Keratinocyte (primary cell): ENCODE measurements at regions not wholly inside any gene's neighbourhood (a gene's known extent, or its start where the extent isn't known, plus 50 kb on each side); places are given as distances from the start of the nearest gene placed in this dataset.

Source experiments
- DNase-seq: peaks from one replicate; pipeline ENCODE4 v3.0.0-alpha.2; 2011; ENCODE audit warnings: low read depth, missing footprints, low spot score
- FAIRE-seq: peaks from 2 replicates; lab custom pipeline; 2011; peaks lifted over from hg19 to GRCh38; lab: Jason Lieb, UNC
- H2AFZ ChIP-seq: 2 replicates; pipeline ENCODE4 v1.6.0; 2012; ENCODE audit warnings: low read length, control low read depth, inconsistent platforms; ENCODE audit not compliant: control insufficient read depth
- H3K27ac ChIP-seq: 2 replicates; pipeline ENCODE4 v1.5.1; 2011; ENCODE audit warnings: low read length; ENCODE audit not compliant: control insufficient read depth, insufficient read depth
- H3K27me3 ChIP-seq: 3 replicates; pipeline ENCODE4 v1.6.0; 2011; ENCODE audit warnings: low read length; ENCODE audit not compliant: control insufficient read depth, insufficient read depth; ENCODE audit errors: extremely low read depth
- H3K36me3 ChIP-seq, 2 experiments: 2 replicates in 1 of 2; 3 replicates in 1 of 2; pipeline ENCODE4 v1.5.1; 2011; ENCODE audit warnings: low read length in 2 of 2, mild to moderate bottlenecking in 1 of 2; ENCODE audit not compliant: control insufficient read depth in 2 of 2, insufficient read depth in 2 of 2; ENCODE audit errors: extremely low read depth in 1 of 2
- H3K4me1 ChIP-seq: 3 replicates; pipeline ENCODE4 v1.5.1; 2011; ENCODE audit warnings: low read length; ENCODE audit not compliant: control insufficient read depth, insufficient read depth; ENCODE audit errors: extremely low read depth
- H3K4me2 ChIP-seq: 3 replicates; pipeline ENCODE4 v1.6.0; 2011; ENCODE audit warnings: low read depth, low read length; ENCODE audit not compliant: control insufficient read depth, insufficient read depth; ENCODE audit errors: extremely low read depth
- H3K4me3 ChIP-seq, 3 experiments: fragments of 200-600 bp in 1 of 3; sonication (generic) in 1 of 3; 2 replicates in 2 of 3; 3 replicates in 1 of 3; pipeline ENCODE4 v1.5.1; 2011 to 2016; ENCODE audit warnings: low read length in 3 of 3, mild to moderate bottlenecking in 3 of 3, control low read depth in 2 of 3, inconsistent platforms in 1 of 3, low read depth in 1 of 3, mixed read lengths in 1 of 3, mixed run types in 1 of 3, moderate library complexity in 1 of 3; ENCODE audit not compliant: control insufficient read depth in 2 of 3, insufficient read depth in 2 of 3; ENCODE audit errors: extremely low read depth in 1 of 3
- H3K79me2 ChIP-seq: 2 replicates; pipeline ENCODE4 v1.6.0; 2012; ENCODE audit warnings: low read length; ENCODE audit not compliant: control insufficient read depth, insufficient read depth
- H3K9ac ChIP-seq: 3 replicates; pipeline ENCODE4 v1.6.0; 2011; ENCODE audit warnings: low read length; ENCODE audit not compliant: control insufficient read depth, insufficient read depth; ENCODE audit errors: extremely low read depth
- H3K9me1 ChIP-seq: 3 replicates; pipeline ENCODE4 v1.6.0; 2011; ENCODE audit warnings: low read length; ENCODE audit not compliant: control insufficient read depth, insufficient read depth; ENCODE audit errors: extremely low read depth
- H3K9me3 ChIP-seq: 2 replicates; pipeline ENCODE4 v1.5.1; 2012; ENCODE audit warnings: low read depth, low read length; ENCODE audit not compliant: control insufficient read depth
- H4K20me1 ChIP-seq: 3 replicates; pipeline ENCODE4 v1.6.0; 2011; ENCODE audit warnings: low read length; ENCODE audit not compliant: control insufficient read depth, insufficient read depth; ENCODE audit errors: extremely low read depth
- EZH2 ChIP-seq: IDR thresholded peaks from one replicate; pipeline ENCODE4 v1.6.1; 2012; ENCODE audit warnings: inconsistent platforms, mild to moderate bottlenecking, low read length, moderate library complexity
- dilution Hi-C: fragments of 300-500 bp; cut with MboI; formaldehyde crosslinking; loops from one replicate; pipeline ENCODE4 v1.7.0; 2020; ENCODE audit warnings: low sequenced_read_pairs; ENCODE audit not compliant: extremely low pct_ligation_motif_present
- TF ChIP-seq, protein P1 (sequence below), 3 experiments: IDR thresholded peaks in 1 of 3; conservative IDR thresholded peaks in 1 of 3; optimal IDR thresholded peaks in 1 of 3; 2 replicates in 2 of 3; 3 replicates in 1 of 3; pipeline versions ENCODE3 to v1.5.1; 2011; ENCODE audit warnings: low read length in 3 of 3, mild to moderate bottlenecking in 3 of 3, moderate library complexity in 2 of 3, control low read depth in 1 of 3, inconsistent platforms in 1 of 3; ENCODE audit not compliant: insufficient read depth in 2 of 3; ENCODE audit errors: extremely low read depth in 1 of 3

DNA sequence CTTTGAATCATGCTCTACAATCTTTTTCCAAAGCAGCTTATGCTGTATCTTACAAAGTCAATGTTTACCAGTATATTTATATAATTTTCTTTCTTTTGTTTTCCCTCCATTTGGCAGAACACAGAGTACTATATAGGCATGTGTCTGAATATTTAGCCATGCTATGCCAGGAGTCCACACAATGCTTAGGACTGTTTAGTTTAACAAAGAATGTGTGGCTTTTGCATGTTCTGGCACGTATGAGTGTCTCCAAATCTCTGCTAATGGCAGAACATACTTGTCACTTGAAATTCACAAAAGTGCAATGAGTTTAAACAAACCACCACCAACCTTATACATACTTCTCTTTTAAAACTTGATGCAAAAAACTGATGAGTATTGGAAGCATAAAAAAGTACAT lies 268.0 kb downstream of the NR4A2 start:
- Histone ChIP-seq H3K27ac (no peak overlapping the region), H4K20me1 (no peaks in the 10 kb centered on the region), H3K4me3 (no peak overlapping the region), H3K79me2 (no peaks in the 10 kb centered on the region), H3K4me2 (no peak overlapping the region), H3K9ac (no peak overlapping the region), H2AFZ (no peak overlapping the region), H3K9me1 (no peaks in the 10 kb centered on the region), H3K9me3 (no peaks in the 10 kb centered on the region), H3K4me1 (peaks cover 6% of the 10 kb centered on the region), H3K36me3 (no peaks in the 10 kb centered on the region), H3K27me3 (no peaks in the 10 kb centered on the region)
- no peak for DNase-seq
- dilution Hi-C loops, result no loop called here
- TF ChIP-seq EZH2, result no peak
- TF ChIP-seq, protein P1, sequence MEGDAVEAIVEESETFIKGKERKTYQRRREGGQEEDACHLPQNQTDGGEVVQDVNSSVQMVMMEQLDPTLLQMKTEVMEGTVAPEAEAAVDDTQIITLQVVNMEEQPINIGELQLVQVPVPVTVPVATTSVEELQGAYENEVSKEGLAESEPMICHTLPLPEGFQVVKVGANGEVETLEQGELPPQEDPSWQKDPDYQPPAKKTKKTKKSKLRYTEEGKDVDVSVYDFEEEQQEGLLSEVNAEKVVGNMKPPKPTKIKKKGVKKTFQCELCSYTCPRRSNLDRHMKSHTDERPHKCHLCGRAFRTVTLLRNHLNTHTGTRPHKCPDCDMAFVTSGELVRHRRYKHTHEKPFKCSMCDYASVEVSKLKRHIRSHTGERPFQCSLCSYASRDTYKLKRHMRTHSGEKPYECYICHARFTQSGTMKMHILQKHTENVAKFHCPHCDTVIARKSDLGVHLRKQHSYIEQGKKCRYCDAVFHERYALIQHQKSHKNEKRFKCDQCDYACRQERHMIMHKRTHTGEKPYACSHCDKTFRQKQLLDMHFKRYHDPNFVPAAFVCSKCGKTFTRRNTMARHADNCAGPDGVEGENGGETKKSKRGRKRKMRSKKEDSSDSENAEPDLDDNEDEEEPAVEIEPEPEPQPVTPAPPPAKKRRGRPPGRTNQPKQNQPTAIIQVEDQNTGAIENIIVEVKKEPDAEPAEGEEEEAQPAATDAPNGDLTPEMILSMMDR (optimal IDR thresholded peaks at IDR 0.05 in 1 of 3, IDR thresholded peaks at IDR 0.05 in 1 of 3, conservative IDR thresholded peaks at IDR 0.05 in 1 of 3; ENCODE audit: extremely low read depth in 1 of 3, insufficient read depth in 2 of 3, low read length in 3 of 3), result no peak
- FAIRE-seq, result peak; percentile 36

GRCh38 chr2:156057647-156058046 lies 274.9 kb downstream of the NR4A2 start:
- TF ChIP-seq, protein P1 (optimal IDR thresholded peaks at IDR 0.05 in 1 of 3, IDR thresholded peaks at IDR 0.05 in 1 of 3, conservative IDR thresholded peaks at IDR 0.05 in 1 of 3; ENCODE audit: extremely low read depth in 1 of 3, insufficient read depth in 2 of 3, low read length in 3 of 3), result no peak
- no peak for TF ChIP-seq EZH2
- no peaks in the 10 kb centered on the region for H3K9me3 ChIP-seq
- DNase-seq, result no peak
- FAIRE-seq, result no peak
- no peaks in the 10 kb centered on the region for H3K9me1 ChIP-seq
- H3K9ac ChIP-seq, result no peak overlapping the region
- no peaks in the 10 kb centered on the region for H4K20me1 ChIP-seq
- no peak overlapping the region for H2AFZ ChIP-seq
- no peak overlapping the region for H3K4me3 ChIP-seq
- H3K36me3 ChIP-seq, result no peaks in the 10 kb centered on the region
- no peaks in the 10 kb centered on the region for H3K4me1 ChIP-seq
- no peak overlapping the region for H3K27ac ChIP-seq
- no peaks in the 10 kb centered on the region for H3K27me3 ChIP-seq
- H3K4me2 ChIP-seq, result no peak overlapping the region
- dilution Hi-C loops, result no loop called here
- H3K79me2 ChIP-seq, result no peaks in the 10 kb centered on the region
